ENCODE measurements at regions not wholly inside any gene's neighbourhood (a gene's known extent, or its start where the extent isn't known, plus 50 kb on each side); places are given as distances from the start of the nearest gene placed in this dataset.
"Not testable (repeated sequence)": the region's sequence is repeated elsewhere in the genome, so short reads cannot be mapped to it uniquely, and the experiment has no call there.

DNA sequence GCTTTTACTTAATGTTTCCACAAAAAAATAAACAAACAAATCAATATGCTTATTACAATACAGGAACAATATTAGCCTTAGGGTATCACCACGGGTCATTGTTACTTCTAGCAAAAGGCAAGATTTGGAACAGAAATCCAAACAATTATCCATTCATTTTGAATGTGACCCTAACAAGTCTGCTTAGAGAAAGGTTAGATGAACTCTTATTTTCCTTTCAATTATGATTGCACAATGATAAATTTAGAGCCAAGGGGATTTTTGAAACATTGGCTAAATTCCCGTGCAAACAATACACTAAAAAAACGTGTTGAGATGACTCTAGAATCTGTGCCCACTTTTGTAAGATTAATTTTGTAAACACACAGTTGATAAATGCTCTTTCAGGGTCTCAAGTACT, 474.7 kb downstream of the PCDH7 start:
- DNase-seq, result no peak

- no peak for DNase-seq
Observed at GRCh38 chr4:31199644-31200043, 479.5 kb downstream of the PCDH7 start.

DNA sequence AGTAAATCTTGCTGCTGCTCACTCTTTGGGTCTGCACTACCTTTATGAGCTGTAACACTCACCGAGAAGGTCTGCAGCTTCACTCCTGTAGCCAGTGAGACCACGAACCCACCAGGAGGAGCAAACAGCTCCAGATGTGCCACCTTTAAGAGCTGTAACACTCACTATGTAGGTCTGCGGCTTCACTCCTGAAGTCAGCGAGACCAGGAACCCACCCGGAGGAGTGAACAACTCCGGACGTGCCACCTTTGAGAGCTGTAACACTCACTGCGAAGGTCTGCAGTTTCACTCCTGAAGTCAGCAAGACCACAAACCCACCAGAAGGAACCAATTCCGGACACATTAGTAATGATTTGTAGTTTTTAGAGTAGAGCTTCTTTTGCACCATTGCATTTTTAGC, 481.9 kb downstream of the PCDH7 start:
- not testable (repeated sequence) for DNase-seq

DNA sequence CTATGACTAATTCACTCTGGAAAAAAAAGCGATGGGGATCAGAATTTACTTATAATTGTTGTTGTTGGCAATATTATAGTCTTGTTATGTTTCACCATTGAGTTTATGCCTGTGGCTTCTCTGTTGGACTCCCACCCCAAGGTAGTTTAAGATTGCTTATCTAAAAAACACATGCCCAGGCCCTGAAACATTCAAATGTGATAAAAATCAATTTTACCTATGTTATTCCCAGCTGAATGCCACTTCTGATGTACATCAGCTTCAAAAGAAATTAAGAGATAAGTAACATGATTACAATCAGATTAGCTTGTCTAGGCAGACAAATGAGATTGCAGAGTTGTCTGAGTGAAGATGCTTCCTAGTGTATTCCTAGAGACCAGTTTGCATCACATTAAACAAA, 484.7 kb downstream of the PCDH7 start:
- DNase-seq, result no peak

GRCh38 chr4:31220921-31221320, 500.8 kb downstream of the PCDH7 start:
- DNase-seq, result no peak

GRCh38 chr4:31228068-31228467, 507.9 kb downstream of the PCDH7 start:
- DNase-seq, result no peak

- DNase-seq, result no peak
Observed at GRCh38 chr4:31230594-31230993, 510.4 kb downstream of the PCDH7 start.

DNA sequence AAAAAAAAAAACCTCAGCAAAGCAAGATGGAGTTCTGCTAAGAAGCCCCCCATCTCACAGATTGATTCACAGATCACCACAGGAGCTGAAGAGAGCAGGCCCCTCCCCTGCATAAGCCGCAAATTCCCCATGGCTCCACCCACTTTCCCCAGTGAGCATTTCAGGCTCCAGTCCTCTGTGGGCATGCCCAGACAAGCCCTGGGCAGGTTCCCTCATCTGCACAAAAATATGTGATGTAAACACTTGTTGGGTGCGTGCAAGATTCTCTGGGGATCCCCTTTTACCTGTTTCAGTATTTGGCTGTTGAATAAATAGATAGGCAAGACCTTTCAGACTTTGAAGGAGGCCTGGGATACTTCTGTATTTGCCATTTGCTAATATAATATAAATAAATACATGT, 514.3 kb downstream of the PCDH7 start:
- DNase-seq, result no peak

- no peak for DNase-seq
Observed at GRCh38 chr4:31234901-31235300, 514.7 kb downstream of the PCDH7 start.

DNA sequence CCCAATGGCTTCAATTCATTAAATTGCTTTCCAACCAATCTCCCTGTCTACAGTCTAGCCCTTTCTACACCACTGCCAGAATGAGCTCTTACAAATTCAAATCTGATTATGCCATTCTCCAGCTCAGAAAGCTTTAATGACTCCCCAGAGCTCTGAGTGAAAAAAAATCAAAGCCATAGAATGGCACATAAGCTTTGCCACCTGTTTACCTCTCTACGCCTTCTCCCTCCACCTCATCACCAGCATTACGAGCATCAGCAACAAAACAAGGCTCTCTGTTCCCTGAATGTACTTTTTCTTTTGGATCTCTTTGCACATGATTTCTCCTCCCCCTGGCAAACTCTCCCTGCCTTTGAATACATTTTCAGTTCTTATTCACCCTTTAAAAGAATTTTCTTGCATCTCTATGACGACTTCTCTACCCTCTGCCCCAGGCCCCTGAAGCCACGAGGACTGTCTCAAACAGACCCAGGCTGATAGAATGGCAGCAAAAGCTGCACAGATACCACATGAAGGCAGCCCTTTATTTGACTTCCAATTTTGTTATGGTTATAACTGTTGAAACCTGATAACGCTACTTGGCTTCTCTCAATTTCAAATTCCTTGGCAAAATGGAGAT, 516.0 kb downstream of the PCDH7 start:
- DNase-seq, result no peak

DNA sequence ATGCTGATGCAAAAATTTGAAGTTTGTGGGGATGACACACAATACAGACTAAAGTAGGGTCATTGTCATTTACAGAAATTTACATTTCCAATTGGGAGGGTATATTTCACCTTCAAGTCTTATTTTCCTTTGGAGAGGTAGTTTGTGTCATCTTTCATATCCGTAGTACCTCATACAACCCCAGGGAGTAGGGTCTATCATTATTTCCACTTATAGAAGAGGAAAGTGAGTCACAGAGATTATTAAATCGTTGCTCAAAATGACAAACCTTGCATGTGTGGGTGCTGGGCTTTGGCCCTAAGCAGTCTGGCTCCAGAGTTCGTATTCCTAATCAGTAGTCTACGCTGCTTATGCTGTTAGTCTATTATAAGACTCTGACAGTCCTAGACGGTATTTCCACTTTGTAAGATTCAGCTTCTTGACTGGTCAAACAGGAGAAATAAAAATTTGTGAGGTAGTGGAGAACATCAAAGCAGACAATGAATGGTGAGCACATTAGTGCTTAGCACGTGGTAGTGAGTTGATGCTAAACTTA, 516.5 kb downstream of the PCDH7 start:
- DNase-seq, result no peak

GRCh38 chr4:31237233-31237632, 517.1 kb downstream of the PCDH7 start:
- DNase-seq, result no peak

GRCh38 chr4:31239886-31240285, 519.7 kb downstream of the PCDH7 start:
- no peak for DNase-seq

- no peak for DNase-seq
Observed at GRCh38 chr4:31241504-31242106, 521.4 kb downstream of the PCDH7 start.

- no peak for DNase-seq
Observed at GRCh38 chr4:31246856-31247255, 526.7 kb downstream of the PCDH7 start.

- no peak for DNase-seq
Observed at GRCh38 chr4:31259119-31259518, 539.0 kb downstream of the PCDH7 start.

DNA sequence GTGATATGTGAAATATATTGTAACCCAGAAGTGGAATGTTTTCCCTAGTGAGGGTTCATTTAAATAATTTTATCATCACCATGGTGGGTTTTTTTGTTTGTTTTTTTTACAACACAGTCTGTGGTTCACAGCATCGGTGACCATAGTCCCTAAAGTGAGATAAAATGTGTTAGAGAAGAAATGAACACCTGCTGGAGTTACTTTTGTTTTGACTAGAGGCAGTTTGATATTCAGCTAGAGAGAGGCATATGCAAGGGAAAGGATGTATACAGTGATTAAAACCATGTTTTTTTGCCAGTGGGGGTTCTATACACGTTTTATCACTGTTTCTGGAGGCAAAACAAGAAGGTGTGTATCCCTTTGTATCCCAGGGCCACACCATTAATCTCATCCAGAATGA, 541.5 kb downstream of the PCDH7 start:
- DNase-seq, result no peak

DNA sequence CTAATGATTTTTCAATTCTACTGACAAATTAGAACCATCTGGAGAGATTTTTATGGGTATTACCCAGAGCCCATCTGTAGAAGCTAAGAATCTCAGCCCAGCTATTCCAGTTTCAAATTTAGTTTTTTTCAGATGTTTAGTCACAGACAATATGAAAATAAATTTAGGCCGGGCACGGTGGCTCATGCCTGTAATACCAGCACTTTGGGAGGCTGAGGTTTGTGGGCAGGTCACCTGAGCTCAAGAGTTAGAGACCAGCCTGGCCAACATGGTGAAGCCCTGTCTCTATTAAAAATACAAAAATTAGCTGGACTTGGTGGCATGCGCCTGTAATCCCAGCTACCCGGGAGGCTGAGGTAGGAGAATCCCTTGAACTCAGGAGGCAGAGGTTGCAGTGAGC, 545.9 kb downstream of the PCDH7 start:
- not testable (repeated sequence) for DNase-seq

DNA sequence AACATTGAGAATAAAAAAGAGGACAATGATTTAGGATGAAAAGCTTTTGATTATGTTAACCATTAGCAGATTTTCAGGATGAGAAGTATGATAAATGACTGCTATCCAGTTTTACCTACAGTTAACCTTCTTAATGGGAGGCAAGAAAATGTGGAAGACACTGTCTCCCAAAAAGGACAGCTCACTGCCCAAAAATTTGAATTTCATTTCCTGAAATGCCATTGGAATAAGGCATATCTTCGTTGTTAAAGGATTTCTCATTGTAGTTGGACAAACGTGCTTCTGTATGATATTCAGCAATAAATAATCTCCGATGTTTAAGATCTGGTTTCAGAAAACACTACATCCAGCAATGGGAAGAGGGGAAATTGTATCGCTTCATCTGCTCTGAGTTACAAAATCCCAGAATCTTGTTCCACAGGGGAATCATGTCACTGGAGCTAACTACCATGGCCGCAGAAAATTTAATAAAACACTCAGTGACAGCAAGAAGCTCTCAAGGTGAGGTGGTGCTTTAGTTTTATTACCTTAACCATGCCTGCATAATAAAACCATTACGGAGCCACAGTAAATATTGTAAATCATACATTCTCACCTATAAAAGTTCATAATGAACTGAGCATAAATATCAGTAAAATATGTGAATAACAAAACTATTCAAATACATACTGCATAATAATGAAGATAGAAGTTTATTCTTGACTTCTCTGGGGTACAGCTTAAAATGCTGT, 552.3 kb downstream of the PCDH7 start:
- DNase-seq, result no peak

DNA sequence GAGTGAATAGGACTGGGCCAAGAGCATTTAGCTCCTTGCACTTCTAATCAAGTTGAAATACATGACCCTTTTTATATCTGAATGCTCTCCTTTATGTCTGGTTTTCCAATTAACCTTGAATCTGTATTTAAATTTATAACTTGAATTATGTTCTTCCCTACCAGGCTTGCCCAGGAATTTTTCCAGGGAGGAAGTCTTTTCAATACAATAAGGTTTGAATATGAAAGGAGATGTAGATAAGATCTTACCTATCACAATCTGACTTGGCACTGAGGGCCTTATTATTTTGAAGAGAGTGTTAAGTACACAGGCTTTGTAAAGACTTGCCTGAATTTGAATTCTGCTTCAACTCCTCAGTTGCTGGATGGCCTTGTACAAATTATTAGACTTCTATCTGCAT, 555.7 kb downstream of the PCDH7 start:
- DNase-seq, result no peak

DNA sequence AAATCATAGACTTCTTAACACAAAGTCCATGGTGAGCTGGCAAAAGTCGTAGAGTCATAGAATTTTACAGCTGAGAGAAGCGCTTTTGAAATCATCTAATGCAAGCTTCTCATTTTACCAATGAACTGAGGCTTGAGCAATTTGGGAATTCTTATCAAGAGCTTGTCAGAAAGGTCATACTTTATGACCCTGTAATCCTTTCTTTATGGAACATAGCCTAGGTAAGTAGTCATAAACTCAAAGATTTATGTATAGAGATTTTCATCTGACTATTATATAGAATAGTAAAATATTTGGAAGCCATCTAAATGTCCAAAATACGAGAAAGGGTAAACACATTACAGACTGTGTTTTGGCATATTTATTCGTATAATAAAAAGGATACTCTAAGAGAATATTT, 563.5 kb downstream of the PCDH7 start:
- DNase-seq, result no peak

- DNase-seq, result no peak
Observed at GRCh38 chr4:31290836-31291235, 570.7 kb downstream of the PCDH7 start.

- DNase-seq, result no peak
Observed at GRCh38 chr4:31291238-31291637, 571.1 kb downstream of the PCDH7 start.

Data from right forelimb (tissue), 1 donor.